ENCODE measurements at regions not wholly inside any gene's neighbourhood (a gene's known extent, or its start where the extent isn't known, plus 50 kb on each side); places are given as distances from the start of the nearest gene placed in this dataset.

DNA sequence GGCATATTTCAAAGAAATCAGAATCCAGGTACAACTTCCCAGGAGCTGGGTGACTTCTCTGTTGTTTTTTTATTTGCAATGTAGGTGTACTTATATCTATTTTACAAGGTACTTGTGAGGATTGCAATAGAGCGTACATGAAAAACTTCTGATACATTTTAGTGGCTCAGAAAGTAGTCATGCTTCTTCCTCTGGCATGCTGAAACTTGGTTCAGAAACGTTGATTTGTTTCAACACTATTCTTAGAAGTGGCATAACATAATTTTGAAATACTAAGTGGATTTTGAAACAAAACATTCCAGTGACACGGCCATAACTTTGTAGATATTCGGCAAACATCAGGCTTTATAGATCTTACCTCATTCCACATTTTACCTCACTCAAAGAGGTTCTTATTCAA, 79.8 kb upstream of the NLGN4Y start:
- ChIA-PET POLR2A (no interaction called here), CTCF (no interaction called here)
- Histone ChIP-seq H3K79me2 (ENCODE audit: control insufficient read depth, insufficient read depth, low read length) (no peaks in the 10 kb centered on the region), H3K27me3 (ENCODE audit: control insufficient read depth in 2 of 2, insufficient read depth in 2 of 2, low read length in 2 of 2) (no peaks in the 10 kb centered on the region), H4K20me1 (replicated peaks; ENCODE audit: control insufficient read depth, extremely low read depth, insufficient read depth, low read length) (no peaks in the 10 kb centered on the region), H3K4me1 (ENCODE audit: control insufficient read depth, extremely low read depth, insufficient read depth, low read length) (no peaks in the 10 kb centered on the region), H3K4me2 (ENCODE audit: insufficient read depth, low read length) (no peak overlapping the region), H3K27ac (ENCODE audit: insufficient read depth, low read depth, low read length) (no peak overlapping the region), H3K9me1 (replicated peaks; ENCODE audit: control insufficient read depth, extremely low read depth, insufficient read depth, low read length) (no peaks in the 10 kb centered on the region), H3K36me3 (ENCODE audit: control insufficient read depth in 2 of 2, extremely low read depth in 1 of 2, insufficient read depth in 2 of 2, low read length in 2 of 2) (no peaks in the 10 kb centered on the region), H3K4me3 (replicated peaks in 1 of 3; ENCODE audit: insufficient read depth in 1 of 3, low read depth in 1 of 3, low read length in 3 of 3) (no peak overlapping the region), H3K9me3 (replicated peaks; ENCODE audit: control insufficient read depth, insufficient read depth, low read length) (no peaks in the 10 kb centered on the region), H3K9ac (replicated peaks; ENCODE audit: extremely low read depth, insufficient read depth, low read length) (no peak overlapping the region), H2AFZ (ENCODE audit: low read depth, low read length) (no peak overlapping the region)
- no peak for TF ChIP-seq JUN (IDR thresholded peaks at IDR 0.05; ENCODE audit: borderline replicate concordance, insufficient read depth, insufficient read length, low read depth)
- no peak for TF ChIP-seq MYC (IDR thresholded peaks at IDR 0.05; ENCODE audit: low read depth, low read length)
- TF ChIP-seq, protein P1, sequence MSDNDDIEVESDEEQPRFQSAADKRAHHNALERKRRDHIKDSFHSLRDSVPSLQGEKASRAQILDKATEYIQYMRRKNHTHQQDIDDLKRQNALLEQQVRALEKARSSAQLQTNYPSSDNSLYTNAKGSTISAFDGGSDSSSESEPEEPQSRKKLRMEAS (IDR thresholded peaks at IDR 0.05; ENCODE audit: insufficient read depth, insufficient read length) = no peak
- no peak for TF ChIP-seq FOS (IDR thresholded peaks at IDR 0.05; ENCODE audit: borderline replicate concordance, insufficient read depth, low read length)
- no peak for TF ChIP-seq POLR2AphosphoS5 (IDR thresholded peaks at IDR 0.05; ENCODE audit: insufficient read depth, low read depth, low read length)
- TF ChIP-seq, protein P2, sequence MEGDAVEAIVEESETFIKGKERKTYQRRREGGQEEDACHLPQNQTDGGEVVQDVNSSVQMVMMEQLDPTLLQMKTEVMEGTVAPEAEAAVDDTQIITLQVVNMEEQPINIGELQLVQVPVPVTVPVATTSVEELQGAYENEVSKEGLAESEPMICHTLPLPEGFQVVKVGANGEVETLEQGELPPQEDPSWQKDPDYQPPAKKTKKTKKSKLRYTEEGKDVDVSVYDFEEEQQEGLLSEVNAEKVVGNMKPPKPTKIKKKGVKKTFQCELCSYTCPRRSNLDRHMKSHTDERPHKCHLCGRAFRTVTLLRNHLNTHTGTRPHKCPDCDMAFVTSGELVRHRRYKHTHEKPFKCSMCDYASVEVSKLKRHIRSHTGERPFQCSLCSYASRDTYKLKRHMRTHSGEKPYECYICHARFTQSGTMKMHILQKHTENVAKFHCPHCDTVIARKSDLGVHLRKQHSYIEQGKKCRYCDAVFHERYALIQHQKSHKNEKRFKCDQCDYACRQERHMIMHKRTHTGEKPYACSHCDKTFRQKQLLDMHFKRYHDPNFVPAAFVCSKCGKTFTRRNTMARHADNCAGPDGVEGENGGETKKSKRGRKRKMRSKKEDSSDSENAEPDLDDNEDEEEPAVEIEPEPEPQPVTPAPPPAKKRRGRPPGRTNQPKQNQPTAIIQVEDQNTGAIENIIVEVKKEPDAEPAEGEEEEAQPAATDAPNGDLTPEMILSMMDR (IDR thresholded peaks at IDR 0.05; ENCODE audit: extremely low read depth in 1 of 2, insufficient read depth in 1 of 2, low read depth in 1 of 2, low read length in 2 of 2) = no peak
- TF ChIP-seq POLR2A (IDR thresholded peaks at IDR 0.05; ENCODE audit: low read depth, low read length) = no peak
- TF ChIP-seq GATA2 (IDR thresholded peaks at IDR 0.05; ENCODE audit: insufficient read depth, insufficient read length, low read depth, low read length) = no peak
- TF ChIP-seq EZH2 (IDR thresholded peaks at IDR 0.05; ENCODE audit: borderline replicate concordance, low read depth, low read length, severe bottlenecking) = no peak
- no peak for FAIRE-seq
- no TSS peak for BruUV-seq (replicated peaks)
- dilution Hi-C loops (cut with MboI; ENCODE audit: extremely low pct_ligation_motif_present, low sequenced_read_pairs) = no loop called here
- intact Hi-C loops (cut with micrococcal nuclease) = no loop called here
- DNase-seq (ENCODE audit: low read depth, low spot score) = no peak

Data from endothelial cell of umbilical vein (primary cell).